GM12878 (cell line): ENCODE measurements at regions not wholly inside any gene's neighbourhood (a gene's known extent, or its start where the extent isn't known, plus 50 kb on each side); places are given as distances from the start of the nearest gene placed in this dataset.

Experiments used
- BACH1 ChIP-seq: fragments of 450-650 bp; IDR thresholded peaks from 2 replicates; pipeline ENCODE4 v1.6.1; 2017; ENCODE audit warnings: mild to moderate bottlenecking, borderline replicate concordance
- CREB1 ChIP-seq: IDR thresholded peaks from 2 replicates; pipeline ENCODE4 v1.6.1; 2012; ENCODE audit warnings: low read depth, mild to moderate bottlenecking, inconsistent platforms
- NR2C2 ChIP-seq: IDR thresholded peaks from 2 replicates; pipeline ENCODE4 v1.6.1; 2011; ENCODE audit warnings: borderline replicate concordance, low read depth; ENCODE audit not compliant: control insufficient read depth, insufficient read length
- SRF ChIP-seq, 2 experiments: IDR thresholded peaks; 2 replicates each; pipeline ENCODE4 v1.6.1; 2011; ENCODE audit warnings: low read depth in 2 of 2, low read length in 2 of 2, mild to moderate bottlenecking in 1 of 2, moderate library complexity in 1 of 2

DNA sequence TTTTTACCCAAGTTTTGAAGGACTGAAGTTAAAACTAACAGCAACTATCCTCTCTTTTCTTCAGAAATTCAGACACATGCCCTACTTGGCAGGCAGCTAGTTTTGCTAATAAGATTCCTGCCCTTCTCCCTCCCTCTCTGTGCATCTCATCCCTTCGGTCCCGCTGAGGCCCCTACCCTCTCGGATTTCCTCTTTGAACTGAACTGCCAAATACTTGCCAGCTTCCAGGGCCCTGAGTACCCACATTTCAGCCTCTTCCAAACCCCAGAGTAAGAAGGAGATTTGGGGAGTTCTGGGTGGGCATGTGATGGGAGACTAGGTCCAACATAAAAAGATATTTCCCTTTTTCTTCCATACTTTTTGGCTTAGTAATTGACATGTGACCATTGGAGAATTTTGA is 116.5 kb upstream of the JUN start:
- TF ChIP-seq CREB1 (no peak), BACH1 (no peak), NR2C2 (no peak), SRF (IDR thresholded peaks at IDR 0.05; ENCODE audit: low read depth in 2 of 2, low read length in 2 of 2) (no peak)
